Common myeloid progenitor, CD34-positive (primary cell): ENCODE measurements at regions not wholly inside any gene's neighbourhood (a gene's known extent, or its start where the extent isn't known, plus 50 kb on each side); places are given as distances from the start of the nearest gene placed in this dataset.

Source experiments
- CTCF ChIA-PET: fragments of 350-600 bp; sonication (Branson Sonifier 250); formaldehyde crosslinking; loops from one replicate; lab custom pipeline; 2021; ENCODE audit warnings: antibody characterized with exemption; lab: Charles Lee
- POLR2A ChIA-PET: fragments of 350-600 bp; sonication (Branson Sonifier 250); formaldehyde crosslinking; loops from one replicate; lab custom pipeline; 2021; ENCODE audit warnings: antibody characterized with exemption; lab: Charles Lee
- DNase-seq, 3 donors: peaks; one replicate each; pipeline versions ENCODE4 v3.0.0 to v3.0.0-alpha.2; 2013
- H3K27ac ChIP-seq, 2 experiments: 1 replicate in 1 of 2; 2 replicates in 1 of 2; pipeline ENCODE4 v1.7.0; 2013; ENCODE audit warnings: inconsistent platforms in 2 of 2, low read length in 2 of 2, mild to moderate bottlenecking in 2 of 2, low read depth in 1 of 2, moderate library complexity in 1 of 2; ENCODE audit not compliant: severe bottlenecking in 2 of 2, insufficient read depth in 1 of 2, poor library complexity in 1 of 2
- H3K27me3 ChIP-seq, 5 experiments: replicated peaks in 2 of 5; 1 replicate in 3 of 5; 2 replicates in 2 of 5; pipeline versions ENCODE4 v1.6.1 to v1.7.0; 2013; ENCODE audit warnings: low read length in 4 of 5, mild to moderate bottlenecking in 2 of 5, moderate library complexity in 2 of 5, inconsistent platforms in 1 of 5; ENCODE audit not compliant: insufficient read depth in 5 of 5, control insufficient read depth in 4 of 5
- H3K36me3 ChIP-seq, 4 experiments: 1 replicate in 2 of 4; 2 replicates in 2 of 4; pipeline versions ENCODE4 v1.6.1 to v1.7.0; 2013; ENCODE audit warnings: low read length in 3 of 4, control low read depth in 1 of 4, mild to moderate bottlenecking in 1 of 4; ENCODE audit not compliant: control insufficient read depth in 4 of 4, insufficient read depth in 4 of 4
- H3K4me1 ChIP-seq, 4 experiments: 1 replicate in 3 of 4; 2 replicates in 1 of 4; pipeline versions ENCODE4 v1.6.1 to v1.7.1; 2013; ENCODE audit warnings: low read length in 3 of 4, mild to moderate bottlenecking in 3 of 4, control low read depth in 1 of 4, inconsistent platforms in 1 of 4, moderate library complexity in 1 of 4; ENCODE audit not compliant: control insufficient read depth in 4 of 4, insufficient read depth in 4 of 4; ENCODE audit errors: control extremely low read depth in 1 of 4
- H3K4me3 ChIP-seq, 7 experiments: 1 replicate in 4 of 7; 2 replicates in 3 of 7; pipeline versions ENCODE4 v1.5.1 to v1.7.0; 2013; ENCODE audit warnings: mild to moderate bottlenecking in 7 of 7, low read length in 6 of 7, moderate library complexity in 6 of 7, inconsistent platforms in 2 of 7, low read depth in 2 of 7, control low read depth in 1 of 7; ENCODE audit not compliant: insufficient read depth in 4 of 7, control insufficient read depth in 1 of 7; ENCODE audit errors: extremely low read depth in 1 of 7
- H3K9me3 ChIP-seq, 5 experiments: 1 replicate in 4 of 5; 2 replicates in 1 of 5; pipeline versions ENCODE4 v1.6.1 to v1.7.1; 2013; ENCODE audit warnings: low read length in 4 of 5, mild to moderate bottlenecking in 2 of 5, inconsistent platforms in 1 of 5, low read depth in 1 of 5, moderate library complexity in 1 of 5; ENCODE audit not compliant: control insufficient read depth in 4 of 5, insufficient read depth in 2 of 5; ENCODE audit errors: control extremely low read depth in 1 of 5
- WGBS: methylation state at CpG from one replicate; pipeline ENCODE4 v1.1.5; 2013; ENCODE audit not compliant: insufficient coverage; 5-methylcytosine and 5-hydroxymethylcytosine counted together

GRCh38 chr2:56475191-56475590 is 291.4 kb downstream of the CCDC85A start:
- ChIA-PET CTCF (no interaction called here), POLR2A (no interaction called here)
- no peaks in the 10 kb centered on the region for H3K36me3 ChIP-seq
- H3K27ac ChIP-seq: no peak overlapping the region
- no peaks in the 10 kb centered on the region for H3K4me1 ChIP-seq
- no peaks in the 10 kb centered on the region for H3K9me3 ChIP-seq
- no peak for DNase-seq
- WGBS: 89% methylated on average over 1 of the region's 2 CpGs
- H3K4me3 ChIP-seq: no peak overlapping the region
- H3K27me3 ChIP-seq: no peaks in the 10 kb centered on the region

GRCh38 chr2:56476509-56477071 is 292.8 kb downstream of the CCDC85A start:
- WGBS: 93% methylated on average over 8 of the region's 8 CpGs
- H3K27ac ChIP-seq: no peak overlapping the region

GRCh38 chr2:56478027-56478426 is 294.2 kb downstream of the CCDC85A start:
- Histone ChIP-seq H3K4me3 (no peak overlapping the region), H3K36me3 (no peaks in the 10 kb centered on the region), H3K9me3 (no peaks in the 10 kb centered on the region), H3K27ac (no peak overlapping the region), H3K4me1 (no peaks in the 10 kb centered on the region), H3K27me3 (no peaks in the 10 kb centered on the region)
- POLR2A ChIA-PET: no interaction called here
- DNase-seq: no peak
- CTCF ChIA-PET: no interaction called here

More at GRCh38 chr2:56476509-56477071, 292.8 kb downstream of the CCDC85A start:
- Histone ChIP-seq H3K4me3 (no peak overlapping the region), H3K9me3 (no peaks in the 10 kb centered on the region), H3K36me3 (no peaks in the 10 kb centered on the region), H3K4me1 (no peaks in the 10 kb centered on the region), H3K27me3 (no peaks in the 10 kb centered on the region)
- CTCF ChIA-PET: no interaction called here
- POLR2A ChIA-PET: no interaction called here
- DNase-seq: no peak

GRCh38 chr2:56483081-56483480 is 299.3 kb downstream of the CCDC85A start:
- CTCF ChIA-PET: interaction anchor here (1.0 kb wide), 1 partner anchor 13 kb away, joined by 3 read pairs; no protein-coding TSS in a partner anchor
- Histone ChIP-seq H3K36me3 (no peaks in the 10 kb centered on the region), H3K4me3 (no peak overlapping the region), H3K9me3 (no peaks in the 10 kb centered on the region), H3K27ac (no peak overlapping the region), H3K27me3 (no peaks in the 10 kb centered on the region), H3K4me1 (no peaks in the 10 kb centered on the region)
- DNase-seq: no peak
- POLR2A ChIA-PET: no interaction called here
- 89% methylated on average over 2 of the region's 2 CpGs for WGBS

- ChIA-PET CTCF (no interaction called here), POLR2A (no interaction called here)
- Histone ChIP-seq H3K27me3 (no peaks in the 10 kb centered on the region), H3K9me3 (no peaks in the 10 kb centered on the region), H3K4me1 (no peaks in the 10 kb centered on the region), H3K27ac (no peak overlapping the region), H3K4me3 (no peak overlapping the region), H3K36me3 (no peaks in the 10 kb centered on the region)
- DNase-seq: no peak
These were observed 301.1 kb downstream of the CCDC85A start for GRCh38 chr2:56484906-56485305.

GRCh38 chr2:56500317-56500716 is 316.5 kb downstream of the CCDC85A start:
- H3K4me3 ChIP-seq: no peak overlapping the region
- H3K27me3 ChIP-seq: no peaks in the 10 kb centered on the region
- CTCF ChIA-PET: no interaction called here
- no peak overlapping the region for H3K27ac ChIP-seq
- no peak for DNase-seq
- no CpG with 5 or more reads among the region's 1 CpG for WGBS
- H3K36me3 ChIP-seq: no peaks in the 10 kb centered on the region
- peaks cover 0 to 2% (median 0%) of the 10 kb centered on the region in 5 experiments for H3K9me3 ChIP-seq
- POLR2A ChIA-PET: no interaction called here
- no peaks in the 10 kb centered on the region for H3K4me1 ChIP-seq

- H3K27ac ChIP-seq: no peak overlapping the region
- ChIA-PET POLR2A (no interaction called here), CTCF (no interaction called here)
- H3K4me3 ChIP-seq: no peak overlapping the region
- no CpG with 5 or more reads among the region's 2 CpGs for WGBS
- H3K27me3 ChIP-seq: no peaks in the 10 kb centered on the region
- H3K36me3 ChIP-seq: no peaks in the 10 kb centered on the region
- no peaks in the 10 kb centered on the region for H3K4me1 ChIP-seq
- no peaks in the 10 kb centered on the region for H3K9me3 ChIP-seq
- DNase-seq: no peak
These were observed 318.8 kb downstream of the CCDC85A start for GRCh38 chr2:56502616-56503015.
